ENCODE measurements at regions not wholly inside any gene's neighbourhood (a gene's known extent, or its start where the extent isn't known, plus 50 kb on each side); places are given as distances from the start of the nearest gene placed in this dataset.

GRCh38 chr1:244204004-244204403 is 152.9 kb downstream of the ZBTB18 start:
- no peak overlapping the region for H3K4me3 ChIP-seq (ENCODE audit: insufficient read depth, low read depth, low read length, poor library complexity, severe bottlenecking)
- no peaks in the 10 kb centered on the region for H3K36me3 ChIP-seq (ENCODE audit: control insufficient read depth, insufficient read depth, low read length)
- no peaks in the 10 kb centered on the region for H3K9me3 ChIP-seq (ENCODE audit: control insufficient read depth, low read length)
- no peak for DNase-seq
- no peak overlapping the region for H3K27ac ChIP-seq (ENCODE audit: insufficient read depth, low read length, poor library complexity, severe bottlenecking)
- H3K27me3 ChIP-seq (replicated peaks; ENCODE audit: control insufficient read depth, insufficient read depth, low read length, poor library complexity, severe bottlenecking), result no peaks in the 10 kb centered on the region
- no peaks in the 10 kb centered on the region for H3K4me1 ChIP-seq (ENCODE audit: control insufficient read depth, insufficient read depth, low read length, poor library complexity, severe bottlenecking)

GRCh38 chr1:244205171-244205570 is 154.1 kb downstream of the ZBTB18 start:
- H3K27ac ChIP-seq (ENCODE audit: insufficient read depth, low read length, poor library complexity, severe bottlenecking), result no peak overlapping the region
- H3K4me1 ChIP-seq (ENCODE audit: control insufficient read depth, insufficient read depth, low read length, poor library complexity, severe bottlenecking), result no peaks in the 10 kb centered on the region
- H3K36me3 ChIP-seq (ENCODE audit: control insufficient read depth, insufficient read depth, low read length), result no peaks in the 10 kb centered on the region
- H3K27me3 ChIP-seq (replicated peaks; ENCODE audit: control insufficient read depth, insufficient read depth, low read length, poor library complexity, severe bottlenecking), result no peaks in the 10 kb centered on the region
- DNase-seq, result no peak
- no peak overlapping the region for H3K4me3 ChIP-seq (ENCODE audit: insufficient read depth, low read depth, low read length, poor library complexity, severe bottlenecking)
- no peaks in the 10 kb centered on the region for H3K9me3 ChIP-seq (ENCODE audit: control insufficient read depth, low read length)

- Histone ChIP-seq H3K9me3 (ENCODE audit: control insufficient read depth, low read length) (no peaks in the 10 kb centered on the region), H3K27ac (ENCODE audit: insufficient read depth, low read length, poor library complexity, severe bottlenecking) (no peak overlapping the region), H3K4me1 (ENCODE audit: control insufficient read depth, insufficient read depth, low read length, poor library complexity, severe bottlenecking) (no peaks in the 10 kb centered on the region), H3K27me3 (replicated peaks; ENCODE audit: control insufficient read depth, insufficient read depth, low read length, poor library complexity, severe bottlenecking) (no peaks in the 10 kb centered on the region), H3K4me3 (ENCODE audit: insufficient read depth, low read depth, low read length, poor library complexity, severe bottlenecking) (no peak overlapping the region), H3K36me3 (ENCODE audit: control insufficient read depth, insufficient read depth, low read length) (no peaks in the 10 kb centered on the region)
- no peak for DNase-seq
Observed at GRCh38 chr1:244205906-244206305, 154.8 kb downstream of the ZBTB18 start.

GRCh38 chr1:244207042-244207934 is 156.2 kb downstream of the ZBTB18 start:
- no peaks in the 10 kb centered on the region for H3K4me1 ChIP-seq (ENCODE audit: control insufficient read depth, insufficient read depth, low read length, poor library complexity, severe bottlenecking)
- H3K9me3 ChIP-seq (ENCODE audit: control insufficient read depth, low read length), result no peaks in the 10 kb centered on the region
- no peaks in the 10 kb centered on the region for H3K36me3 ChIP-seq (ENCODE audit: control insufficient read depth, insufficient read depth, low read length)
- no peak overlapping the region for H3K27ac ChIP-seq (ENCODE audit: insufficient read depth, low read length, poor library complexity, severe bottlenecking)
- H3K4me3 ChIP-seq (ENCODE audit: insufficient read depth, low read depth, low read length, poor library complexity, severe bottlenecking), result no peak overlapping the region
- no peak for DNase-seq
- no peaks in the 10 kb centered on the region for H3K27me3 ChIP-seq (replicated peaks; ENCODE audit: control insufficient read depth, insufficient read depth, low read length, poor library complexity, severe bottlenecking)

GRCh38 chr1:244207935-244208244 is 156.8 kb downstream of the ZBTB18 start:
- no peak overlapping the region for H3K27ac ChIP-seq (ENCODE audit: insufficient read depth, low read length, poor library complexity, severe bottlenecking)
- H3K9me3 ChIP-seq (ENCODE audit: control insufficient read depth, low read length), result no peaks in the 10 kb centered on the region
- no peaks in the 10 kb centered on the region for H3K36me3 ChIP-seq (ENCODE audit: control insufficient read depth, insufficient read depth, low read length)
- H3K4me3 ChIP-seq (ENCODE audit: insufficient read depth, low read depth, low read length, poor library complexity, severe bottlenecking), result no peak overlapping the region
- no peak for DNase-seq
- H3K27me3 ChIP-seq (replicated peaks; ENCODE audit: control insufficient read depth, insufficient read depth, low read length, poor library complexity, severe bottlenecking), result no peaks in the 10 kb centered on the region
- no peaks in the 10 kb centered on the region for H3K4me1 ChIP-seq (ENCODE audit: control insufficient read depth, insufficient read depth, low read length, poor library complexity, severe bottlenecking)

- Histone ChIP-seq H3K27me3 (replicated peaks; ENCODE audit: control insufficient read depth, insufficient read depth, low read length, poor library complexity, severe bottlenecking) (no peaks in the 10 kb centered on the region), H3K9me3 (ENCODE audit: control insufficient read depth, low read length) (no peaks in the 10 kb centered on the region), H3K27ac (ENCODE audit: insufficient read depth, low read length, poor library complexity, severe bottlenecking) (no peak overlapping the region), H3K36me3 (ENCODE audit: control insufficient read depth, insufficient read depth, low read length) (no peaks in the 10 kb centered on the region), H3K4me1 (ENCODE audit: control insufficient read depth, insufficient read depth, low read length, poor library complexity, severe bottlenecking) (no peaks in the 10 kb centered on the region), H3K4me3 (ENCODE audit: insufficient read depth, low read depth, low read length, poor library complexity, severe bottlenecking) (no peak overlapping the region)
- DNase-seq, result no peak
Observed at GRCh38 chr1:244209955-244210354, 158.9 kb downstream of the ZBTB18 start.

- Histone ChIP-seq H3K36me3 (ENCODE audit: control insufficient read depth, insufficient read depth, low read length) (no peaks in the 10 kb centered on the region), H3K4me1 (ENCODE audit: control insufficient read depth, insufficient read depth, low read length, poor library complexity, severe bottlenecking) (no peaks in the 10 kb centered on the region), H3K27me3 (replicated peaks; ENCODE audit: control insufficient read depth, insufficient read depth, low read length, poor library complexity, severe bottlenecking) (no peaks in the 10 kb centered on the region), H3K9me3 (ENCODE audit: control insufficient read depth, low read length) (no peaks in the 10 kb centered on the region), H3K4me3 (ENCODE audit: insufficient read depth, low read depth, low read length, poor library complexity, severe bottlenecking) (no peak overlapping the region), H3K27ac (ENCODE audit: insufficient read depth, low read length, poor library complexity, severe bottlenecking) (no peak overlapping the region)
- no peak for DNase-seq
Observed at GRCh38 chr1:244210884-244211558, 159.9 kb downstream of the ZBTB18 start.

- Histone ChIP-seq H3K36me3 (ENCODE audit: control insufficient read depth, insufficient read depth, low read length) (no peaks in the 10 kb centered on the region), H3K4me3 (ENCODE audit: insufficient read depth, low read depth, low read length, poor library complexity, severe bottlenecking) (no peak overlapping the region), H3K27ac (ENCODE audit: insufficient read depth, low read length, poor library complexity, severe bottlenecking) (no peak overlapping the region), H3K27me3 (replicated peaks; ENCODE audit: control insufficient read depth, insufficient read depth, low read length, poor library complexity, severe bottlenecking) (no peaks in the 10 kb centered on the region), H3K9me3 (ENCODE audit: control insufficient read depth, low read length) (no peaks in the 10 kb centered on the region), H3K4me1 (ENCODE audit: control insufficient read depth, insufficient read depth, low read length, poor library complexity, severe bottlenecking) (no peaks in the 10 kb centered on the region)
- no peak for DNase-seq
Observed at GRCh38 chr1:244211559-244211944, 160.5 kb downstream of the ZBTB18 start.

GRCh38 chr1:244212219-244212618 is 161.1 kb downstream of the ZBTB18 start:
- no peaks in the 10 kb centered on the region for H3K36me3 ChIP-seq (ENCODE audit: control insufficient read depth, insufficient read depth, low read length)
- H3K4me1 ChIP-seq (ENCODE audit: control insufficient read depth, insufficient read depth, low read length, poor library complexity, severe bottlenecking), result no peaks in the 10 kb centered on the region
- no peak for DNase-seq
- H3K27me3 ChIP-seq (replicated peaks; ENCODE audit: control insufficient read depth, insufficient read depth, low read length, poor library complexity, severe bottlenecking), result peaks cover under 1% of the 10 kb centered on the region
- H3K9me3 ChIP-seq (ENCODE audit: control insufficient read depth, low read length), result no peaks in the 10 kb centered on the region
- no peak overlapping the region for H3K27ac ChIP-seq (ENCODE audit: insufficient read depth, low read length, poor library complexity, severe bottlenecking)
- no peak overlapping the region for H3K4me3 ChIP-seq (ENCODE audit: insufficient read depth, low read depth, low read length, poor library complexity, severe bottlenecking)

- Histone ChIP-seq H3K27ac (ENCODE audit: insufficient read depth, low read length, poor library complexity, severe bottlenecking) (no peak overlapping the region), H3K36me3 (ENCODE audit: control insufficient read depth, insufficient read depth, low read length) (no peaks in the 10 kb centered on the region), H3K27me3 (replicated peaks; ENCODE audit: control insufficient read depth, insufficient read depth, low read length, poor library complexity, severe bottlenecking) (peaks cover 4% of the 10 kb centered on the region), H3K9me3 (ENCODE audit: control insufficient read depth, low read length) (no peaks in the 10 kb centered on the region), H3K4me1 (ENCODE audit: control insufficient read depth, insufficient read depth, low read length, poor library complexity, severe bottlenecking) (no peaks in the 10 kb centered on the region), H3K4me3 (ENCODE audit: insufficient read depth, low read depth, low read length, poor library complexity, severe bottlenecking) (no peak overlapping the region)
- no peak for DNase-seq
Observed at GRCh38 chr1:244212797-244213475, 161.9 kb downstream of the ZBTB18 start.
